RWPE2 (cell line): ENCODE measurements at regions not wholly inside any gene's neighbourhood (a gene's known extent, or its start where the extent isn't known, plus 50 kb on each side); places are given as distances from the start of the nearest gene placed in this dataset.
"Not testable (repeated sequence)": the region's sequence is repeated elsewhere in the genome, so short reads cannot be mapped to it uniquely, and the experiment has no call there.

Experiments
- ATAC-seq: fragments of 200-7000 bp; cut with Tn5 transposase; 3 replicates; pipeline ENCODE4 v1.9.1; 2021; ENCODE audit warnings: low read depth
- DNase-seq: peaks from one replicate; pipeline ENCODE4 v3.0.0-alpha.2; 2020; ENCODE audit warnings: low spot score
- H3K27ac ChIP-seq: fragments of 450-650 bp; 2 replicates; pipeline ENCODE4 v1.5.1; 2017; ENCODE audit warnings: mild to moderate bottlenecking; ENCODE audit not compliant: poor library complexity, severe bottlenecking
- H3K27me3 ChIP-seq: fragments of 250-450 bp; sonication (Bioruptor Pico); 2 replicates; pipeline ENCODE4 v1.5.1; 2021; ENCODE audit warnings: mild to moderate bottlenecking, moderate library complexity; ENCODE audit not compliant: insufficient read depth, poor library complexity, severe bottlenecking
- H3K36me3 ChIP-seq: fragments of 250-450 bp; sonication (Bioruptor Pico); 2 replicates; pipeline ENCODE4 v1.5.1; 2020; ENCODE audit warnings: low read depth, mild to moderate bottlenecking, moderate library complexity
- H3K4me1 ChIP-seq: fragments of 250-450 bp; sonication (Bioruptor Pico); 2 replicates; pipeline ENCODE4 v1.5.1; 2021; ENCODE audit warnings: mild to moderate bottlenecking, moderate library complexity; ENCODE audit not compliant: insufficient read depth, poor library complexity, severe bottlenecking
- H3K4me3 ChIP-seq: fragments of 250-450 bp; sonication (Bioruptor Pico); 2 replicates; pipeline ENCODE4 v1.5.1; 2021; ENCODE audit warnings: mild to moderate bottlenecking, moderate library complexity; ENCODE audit not compliant: severe bottlenecking
- H3K9me3 ChIP-seq: fragments of 250-450 bp; sonication (Bioruptor Pico); 2 replicates; pipeline ENCODE4 v1.5.1; 2021; ENCODE audit warnings: mild to moderate bottlenecking, moderate library complexity; ENCODE audit not compliant: severe bottlenecking
- CTCF ChIP-seq: fragments of 450-650 bp; IDR thresholded peaks from one replicate; pipeline ENCODE4 v1.5.1; 2017; ENCODE audit warnings: mild to moderate bottlenecking, moderate library complexity; ENCODE audit not compliant: poor library complexity, severe bottlenecking

DNA sequence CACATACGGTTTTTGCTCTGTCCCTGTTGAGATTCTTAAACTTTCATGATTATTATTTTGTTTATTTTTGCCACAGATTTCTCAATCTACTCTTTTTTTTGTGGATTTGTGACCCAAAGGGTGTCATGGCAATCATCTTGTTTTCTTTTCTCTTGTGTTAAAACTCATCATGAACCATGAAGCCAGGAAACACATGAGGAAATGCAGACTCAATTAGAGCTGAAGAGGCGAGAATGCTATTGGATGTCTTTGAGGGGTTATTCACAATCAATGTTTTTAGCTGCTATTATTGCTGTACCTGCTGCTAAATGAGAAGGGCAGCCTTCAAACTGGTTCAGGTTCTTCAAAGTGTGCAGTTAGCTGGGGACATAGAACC, 99.5 kb upstream of the MMADHC start:
- no peak for DNase-seq
- no peaks in the 10 kb centered on the region for H3K9me3 ChIP-seq
- ATAC-seq: no peak
- H3K4me1 ChIP-seq: no peaks in the 10 kb centered on the region
- H3K36me3 ChIP-seq: no peaks in the 10 kb centered on the region
- H3K4me3 ChIP-seq: no peak overlapping the region
- H3K27ac ChIP-seq: no peak overlapping the region
- no peak for TF ChIP-seq CTCF
- H3K27me3 ChIP-seq: no peaks in the 10 kb centered on the region

- Histone ChIP-seq H3K36me3 (no peaks in the 10 kb centered on the region), H3K9me3 (no peaks in the 10 kb centered on the region), H3K4me3 (no peak overlapping the region), H3K4me1 (no peaks in the 10 kb centered on the region), H3K27ac (no peak overlapping the region), H3K27me3 (no peaks in the 10 kb centered on the region)
- TF ChIP-seq CTCF: no peak
- no peak for DNase-seq
- no peak for ATAC-seq
Measured at GRCh38 chr2:149686136-149687051, 98.8 kb upstream of the MMADHC start.

DNA sequence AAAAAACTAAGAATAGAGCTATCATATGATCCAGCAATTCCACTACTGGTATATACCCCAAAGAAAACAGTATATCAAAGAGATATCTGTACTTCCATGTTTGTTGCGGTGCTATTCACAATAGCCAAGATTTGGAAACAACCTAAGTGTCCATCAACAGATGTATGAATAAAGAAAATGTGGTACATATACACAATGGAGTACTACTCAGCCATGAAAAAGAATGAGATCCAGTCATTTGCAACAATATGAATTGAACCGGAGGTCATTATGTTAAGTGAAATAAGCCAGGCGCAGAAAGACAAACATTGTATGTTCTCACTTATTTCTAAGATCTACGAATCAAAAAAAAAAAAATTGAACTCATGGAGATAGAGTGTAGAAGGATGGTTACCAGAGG, 97.8 kb upstream of the MMADHC start:
- not testable (repeated sequence) for ATAC-seq, DNase-seq, H3K4me3 ChIP-seq, H3K9me3 ChIP-seq, H3K27ac ChIP-seq, H3K36me3 ChIP-seq, H3K4me1 ChIP-seq, H3K27me3 ChIP-seq

- H3K27ac ChIP-seq: no peak overlapping the region
- no peak for DNase-seq
- ATAC-seq: no peak
- no peaks in the 10 kb centered on the region for H3K4me1 ChIP-seq
- no peaks in the 10 kb centered on the region for H3K9me3 ChIP-seq
- no peak overlapping the region for H3K4me3 ChIP-seq
- no peaks in the 10 kb centered on the region for H3K27me3 ChIP-seq
- TF ChIP-seq CTCF: no peak
- H3K36me3 ChIP-seq: no peaks in the 10 kb centered on the region
Measured at GRCh38 chr2:149679286-149679685, 91.7 kb upstream of the MMADHC start.

- no peaks in the 10 kb centered on the region for H3K9me3 ChIP-seq
- no peak overlapping the region for H3K4me3 ChIP-seq
- no peaks in the 10 kb centered on the region for H3K4me1 ChIP-seq
- ATAC-seq (no peak), DNase-seq (no peak)
- H3K27ac ChIP-seq: no peak overlapping the region
- no peak for TF ChIP-seq CTCF
- H3K27me3 ChIP-seq: no peaks in the 10 kb centered on the region
- H3K36me3 ChIP-seq: no peaks in the 10 kb centered on the region
Measured at GRCh38 chr2:149677416-149677815, 89.8 kb upstream of the MMADHC start.
